Sigmoid colon (tissue), 6 donors: ENCODE measurements at regions not wholly inside any gene's neighbourhood (a gene's known extent, or its start where the extent isn't known, plus 50 kb on each side); places are given as distances from the start of the nearest gene placed in this dataset.

ENCODE experiments used
- DNase-seq: peaks from one replicate; pipeline ENCODE4 v3.0.0-alpha.2; 2019
- H3K27ac ChIP-seq, 4 donors: fragments of 200-600 bp; sonication (generic); one replicate each; pipeline ENCODE4 v1.5.1; 2016 to 2019; ENCODE audit warnings: mild to moderate bottlenecking in 1 of 4
- H3K27me3 ChIP-seq, 3 donors: fragments of 200-600 bp; sonication (generic); one replicate each; pipeline ENCODE4 v1.5.1; 2019; ENCODE audit warnings: mild to moderate bottlenecking in 1 of 3
- H3K36me3 ChIP-seq, 4 donors: fragments of 200-600 bp; sonication (generic); one replicate each; pipeline ENCODE4 v1.5.1; 2016 to 2019
- H3K4me1 ChIP-seq, 4 donors: fragments of 200-600 bp; sonication (generic); one replicate each; pipeline ENCODE4 v1.5.1; 2017 to 2019
- H3K4me3 ChIP-seq, 4 donors: fragments of 200-600 bp; sonication (generic); one replicate each; pipeline ENCODE4 v1.5.1; 2017 to 2019; ENCODE audit warnings: mild to moderate bottlenecking in 2 of 4, moderate library complexity in 1 of 4
- H3K9me3 ChIP-seq, 4 donors: fragments of 200-600 bp in 3 of 4; sonication (generic) in 3 of 4; one replicate each; pipeline versions ENCODE4 v1.5.1 to v1.6.1; 2013 to 2019
- CTCF ChIP-seq, 4 experiments: fragments of 450-650 bp in 3 of 4; fragments of 200-600 bp in 1 of 4; IDR thresholded peaks; one replicate each; pipeline ENCODE4 v1.5.1; 2016 to 2019; ENCODE audit warnings: antibody characterized with exemption in 4 of 4, mild to moderate bottlenecking in 3 of 4, moderate library complexity in 2 of 4
- EP300 ChIP-seq, 4 donors: sonication (generic); formaldehyde crosslinking; IDR thresholded peaks; one replicate each; pipeline ENCODE4 v1.6.1; 2017; ENCODE audit warnings: antibody characterized with exemption in 4 of 4
- POLR2A ChIP-seq, 2 donors: fragments of 450-650 bp; IDR thresholded peaks; one replicate each; pipeline ENCODE4 v1.6.1; 2016; ENCODE audit warnings: antibody characterized with exemption in 2 of 2, mild to moderate bottlenecking in 2 of 2, moderate library complexity in 2 of 2
- POLR2AphosphoS5 ChIP-seq, 4 donors: sonication (generic); formaldehyde crosslinking; IDR thresholded peaks; one replicate each; pipeline ENCODE4 v1.6.1; 2017; ENCODE audit warnings: antibody characterized with exemption in 4 of 4
- WGBS, 2 donors: extraction: QIAGEN DNeasy Blood & Tissue Kit; methylation state at CpG; one replicate each; pipeline ENCODE4 v1.1.7; 2013; 5-methylcytosine and 5-hydroxymethylcytosine counted together
- intact Hi-C: fragments of 100-400 bp; cut with DNase I; formaldehyde crosslinking; loops from one replicate; pipeline ENCODE4 v1.15.1; 2023
- donor health status: healthy with polysubstance abuse.
- donor health status: healthy.

- Histone ChIP-seq H3K36me3 (no peaks in the 10 kb centered on the region), H3K9me3 (peaks cover 0 to 11% (median 3%) of the 10 kb centered on the region in 4 donors), H3K4me1 (peaks cover 0 to 21% (median 17%) of the 10 kb centered on the region in 4 donors), H3K27ac (no peak overlapping the region), H3K4me3 (no peak overlapping the region), H3K27me3 (no peaks in the 10 kb centered on the region)
- WGBS, 2 donors: 86 to 92% methylated on average over 18 of the region's 18 CpGs
- intact Hi-C loops: no loop called here
- TF ChIP-seq POLR2AphosphoS5 (IDR thresholded peaks at IDR 0.05) (no peak), EP300 (IDR thresholded peaks at IDR 0.05) (no peak), POLR2A (IDR thresholded peaks at IDR 0.05) (no peak), CTCF (IDR thresholded peaks at IDR 0.05) (no peak)
- DNase-seq: no peak
Observed at GRCh38 chr9:115385383-115386122, 267.6 kb upstream of the TNC start.

GRCh38 chr9:115386963-115387770 is 269.2 kb upstream of the TNC start:
- H3K27me3 ChIP-seq: no peaks in the 10 kb centered on the region
- no peak for TF ChIP-seq POLR2A (IDR thresholded peaks at IDR 0.05)
- TF ChIP-seq CTCF (IDR thresholded peaks at IDR 0.05): no peak
- no peak for TF ChIP-seq EP300 (IDR thresholded peaks at IDR 0.05)
- TF ChIP-seq POLR2AphosphoS5 (IDR thresholded peaks at IDR 0.05): no peak
- H3K27ac ChIP-seq: peak overlapping the region in 3 of 4 donors; percentile 33 to 44 (median 33)
- DNase-seq: no peak
- H3K4me3 ChIP-seq: no peak overlapping the region
- H3K36me3 ChIP-seq: no peaks in the 10 kb centered on the region
- intact Hi-C loops: no loop called here
- 25 to 48% methylated on average over 2 of the region's 2 CpGs for WGBS, 2 donors
- H3K9me3 ChIP-seq: peaks cover 0 to 11% (median 3%) of the 10 kb centered on the region in 4 donors
- H3K4me1 ChIP-seq: peaks cover 0 to 21% (median 17%) of the 10 kb centered on the region in 4 donors

GRCh38 chr9:115391168-115391825 is 273.3 kb upstream of the TNC start:
- Histone ChIP-seq H3K36me3 (no peaks in the 10 kb centered on the region), H3K27me3 (no peaks in the 10 kb centered on the region), H3K4me1 (peaks cover 0 to 17% (median 16%) of the 10 kb centered on the region in 4 donors), H3K4me3 (no peak overlapping the region), H3K27ac (no peak overlapping the region), H3K9me3 (no peaks in the 10 kb centered on the region)
- WGBS, 2 donors: 85 to 87% methylated on average over 4 of the region's 4 CpGs
- DNase-seq: no peak
- intact Hi-C loops: no loop called here
- TF ChIP-seq CTCF (IDR thresholded peaks at IDR 0.05): no peak
- TF ChIP-seq EP300 (IDR thresholded peaks at IDR 0.05): no peak

- intact Hi-C loops: no loop called here
- DNase-seq: no peak
- Histone ChIP-seq H3K36me3 (no peaks in the 10 kb centered on the region), H3K27ac (no peak overlapping the region), H3K4me3 (no peak overlapping the region), H3K4me1 (no peaks in the 10 kb centered on the region), H3K9me3 (no peaks in the 10 kb centered on the region), H3K27me3 (no peaks in the 10 kb centered on the region)
- 87 to 92% methylated on average over 7 of the region's 7 CpGs for WGBS, 2 donors
- TF ChIP-seq EP300 (IDR thresholded peaks at IDR 0.05): no peak
- no peak for TF ChIP-seq CTCF (IDR thresholded peaks at IDR 0.05)
- TF ChIP-seq POLR2AphosphoS5 (IDR thresholded peaks at IDR 0.05): no peak
- no peak for TF ChIP-seq POLR2A (IDR thresholded peaks at IDR 0.05)
Observed at GRCh38 chr9:115393976-115394775, 276.2 kb upstream of the TNC start.
